ENCODE measurements at regions not wholly inside any gene's neighbourhood (a gene's known extent, or its start where the extent isn't known, plus 50 kb on each side); places are given as distances from the start of the nearest gene placed in this dataset.
A peak's percentile ranks its signal among the peaks of the same experiment; 100 is the strongest.
"Not testable (repeated sequence)": the region's sequence is repeated elsewhere in the genome, so short reads cannot be mapped to it uniquely, and the experiment has no call there.

GRCh38 chrX:80508083-80508482, 87.8 kb downstream of the TENT5D start:
- not testable (repeated sequence) for DNase-seq (ENCODE audit: low read depth in 2 of 2)

GRCh38 chrX:80511969-80512760, 91.9 kb downstream of the TENT5D start:
- no peak for DNase-seq (ENCODE audit: low read depth in 2 of 2)

GRCh38 chrX:80512924-80513323, 92.7 kb downstream of the TENT5D start:
- no peak for DNase-seq (ENCODE audit: low read depth in 2 of 2)

GRCh38 chrX:80513625-80514024, 93.4 kb downstream of the TENT5D start:
- no peak for DNase-seq (ENCODE audit: low read depth in 2 of 2)

- DNase-seq (ENCODE audit: low read depth in 2 of 2), result no peak
These were observed 116.8 kb downstream of the TENT5D start for GRCh38 chrX:80537096-80537495.

GRCh38 chrX:80550722-80551121, 130.5 kb downstream of the TENT5D start:
- DNase-seq (ENCODE audit: low read depth in 2 of 2), result no peak

GRCh38 chrX:80556148-80556547, 135.9 kb downstream of the TENT5D start:
- no peak for DNase-seq (ENCODE audit: low read depth in 2 of 2)

GRCh38 chrX:80572636-80573035, 152.4 kb downstream of the TENT5D start:
- DNase-seq (ENCODE audit: low read depth in 2 of 2), result no peak

GRCh38 chrX:80573275-80573674, 153.0 kb downstream of the TENT5D start:
- DNase-seq (ENCODE audit: low read depth in 2 of 2), result no peak

- DNase-seq (ENCODE audit: low read depth in 2 of 2), result not testable (repeated sequence)
These were observed 154.3 kb downstream of the TENT5D start for GRCh38 chrX:80574486-80575086.

- DNase-seq (ENCODE audit: low read depth in 2 of 2), result no peak
These were observed 156.0 kb downstream of the TENT5D start for GRCh38 chrX:80576267-80576666.

GRCh38 chrX:80576806-80577533, 156.7 kb downstream of the TENT5D start:
- DNase-seq (ENCODE audit: low read depth in 2 of 2), result no peak

GRCh38 chrX:80578517-80579105, 158.4 kb downstream of the TENT5D start:
- DNase-seq (ENCODE audit: low read depth in 2 of 2), result peak in 1 of 2 donors; percentile 2

- DNase-seq (ENCODE audit: low read depth in 2 of 2), result not testable (repeated sequence)
These were observed 170.7 kb downstream of the TENT5D start for GRCh38 chrX:80590992-80591391.

- no peak for DNase-seq (ENCODE audit: low read depth in 2 of 2)
These were observed 182.0 kb downstream of the TENT5D start for GRCh38 chrX:80602036-80602860.
